Stimulated activated CD4-positive, alpha-beta T cell treated with anti-CD3 and anti-CD28 coated beads, Interleukin-2, amount 100 ng/mL, for 24 hours (primary cell): ENCODE measurements at regions not wholly inside any gene's neighbourhood (a gene's known extent, or its start where the extent isn't known, plus 50 kb on each side); places are given as distances from the start of the nearest gene placed in this dataset.
"Not testable (repeated sequence)": the region's sequence is repeated elsewhere in the genome, so short reads cannot be mapped to it uniquely, and the experiment has no call there.

Source experiments
- DNase-seq, 2 donors: peaks; one replicate each; pipeline ENCODE4 v3.0.0-alpha.2; 2020

DNA sequence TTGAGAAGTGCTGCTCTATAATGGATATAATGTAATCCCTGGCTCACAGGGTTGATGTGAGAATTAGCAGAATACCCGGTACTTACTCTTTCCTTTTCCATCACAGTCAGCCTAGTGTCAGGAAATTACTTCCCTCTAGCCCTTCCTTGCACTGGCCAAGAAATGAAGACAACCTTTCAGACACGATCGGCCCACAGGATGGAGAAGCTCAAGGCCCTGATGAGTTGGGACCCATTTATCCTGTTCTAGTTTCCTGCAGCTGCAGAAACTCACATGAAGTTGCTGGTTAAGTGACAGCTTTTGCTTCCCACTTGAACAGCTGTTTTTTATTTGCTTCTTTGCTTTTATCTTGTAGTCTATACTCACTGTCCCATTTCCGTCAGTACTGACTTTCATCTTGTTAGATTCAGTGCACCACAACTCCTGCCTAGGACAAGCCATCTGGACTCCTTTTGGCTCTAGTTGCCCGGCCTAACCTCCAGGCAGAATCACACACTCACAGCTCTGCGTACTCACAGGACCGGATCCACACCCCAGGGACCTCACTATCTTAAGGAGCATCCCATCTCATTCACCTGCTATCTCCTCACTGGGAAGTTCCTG, 325.1 kb upstream of the CHRNA7 start:
- DNase-seq, result not testable (repeated sequence)

DNA sequence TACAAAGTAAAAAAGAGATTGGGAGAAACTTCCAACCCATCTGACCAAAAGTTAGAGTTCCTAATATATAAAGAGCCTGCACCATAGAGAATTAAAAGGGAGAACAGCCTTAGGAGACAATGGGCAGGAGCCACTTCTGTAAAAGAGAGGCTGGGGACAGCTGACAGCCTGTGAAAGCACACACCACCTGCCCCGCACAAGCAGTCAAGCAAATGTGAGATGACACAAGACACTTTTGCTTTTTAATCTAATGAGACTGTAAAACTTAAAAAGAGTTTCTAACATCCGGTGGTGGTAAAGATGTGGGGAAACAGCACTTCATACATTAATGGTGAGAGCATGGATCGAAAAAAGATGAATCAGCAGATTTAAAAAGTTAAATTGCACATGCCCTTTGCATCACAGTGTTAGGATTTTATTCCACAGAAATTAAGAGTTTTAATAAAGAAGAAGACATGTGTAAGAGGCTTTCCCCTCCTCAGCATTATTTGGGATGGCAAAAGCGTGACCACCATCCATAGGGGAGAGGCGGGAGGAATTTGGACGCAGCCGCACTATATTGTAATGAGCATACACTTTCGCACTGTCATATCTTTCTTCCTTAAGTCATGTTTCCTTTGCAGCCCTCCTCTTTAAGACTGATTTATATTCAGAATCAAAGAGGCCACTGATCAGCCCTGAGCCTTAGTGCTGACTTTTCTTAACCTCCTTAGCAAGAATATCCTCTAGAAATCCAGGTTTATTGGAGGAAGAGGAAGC, 322.2 kb upstream of the CHRNA7 start:
- DNase-seq, result not testable (repeated sequence)

DNA sequence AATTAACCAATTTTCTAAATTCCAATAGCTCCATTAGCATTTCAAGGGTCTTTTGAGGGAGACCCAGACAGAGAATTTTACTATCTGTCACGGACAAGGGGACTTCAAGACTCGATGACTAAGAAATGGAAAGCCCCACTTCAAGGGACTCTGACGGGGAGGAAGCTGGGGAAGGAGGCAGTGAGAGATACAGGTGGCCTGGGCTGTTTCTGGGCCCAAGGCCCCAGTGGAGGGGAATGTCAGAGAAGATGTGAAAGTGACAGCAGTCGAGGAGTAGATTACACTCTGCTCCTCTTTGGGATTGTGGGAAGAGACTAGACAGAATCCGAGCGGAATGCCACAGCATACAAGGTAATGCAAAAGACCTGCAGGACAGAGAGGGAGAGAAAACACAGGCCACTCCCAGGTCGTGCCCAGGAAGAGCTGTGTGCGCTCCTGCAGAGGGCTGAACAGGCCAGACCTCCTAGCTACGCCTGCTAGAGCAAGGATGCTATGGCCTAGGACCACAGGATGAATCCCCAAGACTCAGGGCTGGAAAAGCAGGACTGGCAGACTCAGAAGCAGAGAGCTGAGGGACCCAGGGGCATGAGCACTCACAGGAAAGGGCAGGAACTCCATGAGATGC, 321.5 kb upstream of the CHRNA7 start:
- not testable (repeated sequence) for DNase-seq

DNA sequence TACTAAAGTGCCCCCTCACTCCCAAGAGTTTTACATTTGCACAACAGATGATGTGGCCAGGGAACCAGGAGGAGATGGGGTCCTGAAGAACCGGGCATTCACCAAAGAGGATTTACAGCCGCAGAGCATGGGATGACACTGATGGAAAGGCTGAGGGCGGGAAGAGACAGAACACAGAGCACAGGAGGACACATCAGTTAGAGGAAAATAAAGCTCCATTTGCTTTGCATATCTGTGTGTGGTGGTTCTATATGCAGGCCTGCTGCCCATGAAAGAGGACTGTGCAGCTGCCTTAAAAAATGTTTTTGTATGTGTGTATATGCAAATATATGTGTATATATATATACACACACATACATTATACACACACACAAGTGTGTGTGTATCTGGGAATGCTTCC, 320.8 kb upstream of the CHRNA7 start:
- not testable (repeated sequence) for DNase-seq

DNA sequence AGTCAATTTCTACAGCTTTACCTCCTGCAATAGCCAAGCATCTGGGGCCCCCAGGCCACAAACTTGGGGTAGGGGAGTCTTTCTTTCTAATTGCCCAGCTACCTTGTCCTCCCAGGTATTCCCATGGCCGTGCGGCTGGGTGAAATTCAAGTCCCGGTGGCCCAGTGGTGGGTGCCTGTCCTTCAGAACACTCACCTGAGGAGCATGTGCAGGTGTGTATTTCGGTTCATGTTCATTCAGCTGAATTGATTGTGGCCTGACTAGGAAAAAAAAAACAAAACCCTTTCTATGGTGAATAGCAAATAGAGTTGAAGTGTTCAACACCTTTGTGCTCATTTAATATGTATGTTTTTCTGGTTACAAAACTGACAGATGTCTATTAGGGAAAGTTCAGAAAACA, 319.5 kb upstream of the CHRNA7 start:
- not testable (repeated sequence) for DNase-seq

DNA sequence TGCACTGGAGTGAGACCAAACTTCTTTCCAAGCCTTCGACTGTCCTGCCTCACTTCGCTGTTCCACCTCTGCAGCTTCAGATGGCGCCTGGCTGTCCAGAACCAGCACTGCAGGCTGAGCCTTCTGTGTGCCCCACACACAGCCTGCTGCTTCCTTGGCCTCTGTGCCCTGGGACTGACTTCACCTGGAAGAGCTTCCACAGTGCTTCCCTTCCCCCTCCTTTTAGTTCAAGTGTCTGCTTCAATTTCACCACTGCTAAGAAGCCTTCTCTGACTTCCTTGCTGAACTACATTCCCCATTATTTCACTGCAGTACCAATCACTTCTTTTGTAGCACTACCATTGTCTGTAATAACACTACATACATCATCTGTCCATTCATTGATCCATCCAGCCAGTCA, 315.1 kb upstream of the CHRNA7 start:
- not testable (repeated sequence) for DNase-seq

DNA sequence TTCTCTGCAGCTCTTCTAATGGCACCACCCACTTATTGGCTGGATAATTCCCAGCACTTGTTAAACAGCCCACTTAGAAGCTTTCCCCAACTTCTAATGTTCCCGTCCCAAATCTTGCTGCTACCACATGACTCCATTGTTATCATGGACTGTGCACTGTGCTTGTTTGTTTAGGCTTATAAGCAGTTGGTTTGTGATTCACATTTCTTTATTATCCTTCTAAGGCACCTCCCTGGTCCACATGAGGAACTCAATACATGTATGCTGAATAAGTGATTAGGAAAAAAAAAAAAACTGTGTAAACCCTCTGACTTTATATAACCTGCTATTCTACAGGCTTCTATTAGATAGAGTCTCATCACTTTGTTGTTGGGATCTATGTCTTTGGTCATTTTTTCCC, 311.7 kb upstream of the CHRNA7 start:
- DNase-seq, result not testable (repeated sequence)

DNA sequence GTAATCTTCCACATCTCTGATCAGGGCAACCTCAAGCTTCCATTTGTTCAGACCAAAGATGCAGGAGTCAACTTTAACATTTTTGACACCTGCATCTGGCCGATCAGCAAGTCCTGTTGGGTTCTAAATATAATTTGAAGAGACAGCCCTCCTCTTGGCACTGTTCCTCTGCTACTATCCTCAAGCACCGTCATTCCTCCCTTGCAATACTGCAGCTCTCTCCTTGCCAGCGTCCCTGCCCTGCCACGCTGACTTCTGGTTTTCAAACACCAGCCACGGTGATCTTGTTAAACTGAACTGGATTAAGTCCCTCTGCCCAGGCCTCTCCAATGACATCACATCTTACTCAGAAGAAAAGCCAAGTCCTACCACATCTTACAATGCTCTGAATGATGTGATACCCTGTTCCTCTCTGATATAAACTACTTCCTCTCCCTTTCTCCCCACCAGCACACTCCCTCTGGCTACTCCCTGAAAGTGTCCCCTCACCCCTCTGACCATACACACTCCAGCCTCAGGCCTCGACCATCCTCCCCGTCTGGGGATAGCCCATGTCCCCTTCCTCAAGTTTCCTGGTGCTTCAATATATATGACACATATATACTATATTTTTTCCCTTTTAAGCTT, 310.8 kb upstream of the CHRNA7 start:
- DNase-seq, result not testable (repeated sequence)

DNA sequence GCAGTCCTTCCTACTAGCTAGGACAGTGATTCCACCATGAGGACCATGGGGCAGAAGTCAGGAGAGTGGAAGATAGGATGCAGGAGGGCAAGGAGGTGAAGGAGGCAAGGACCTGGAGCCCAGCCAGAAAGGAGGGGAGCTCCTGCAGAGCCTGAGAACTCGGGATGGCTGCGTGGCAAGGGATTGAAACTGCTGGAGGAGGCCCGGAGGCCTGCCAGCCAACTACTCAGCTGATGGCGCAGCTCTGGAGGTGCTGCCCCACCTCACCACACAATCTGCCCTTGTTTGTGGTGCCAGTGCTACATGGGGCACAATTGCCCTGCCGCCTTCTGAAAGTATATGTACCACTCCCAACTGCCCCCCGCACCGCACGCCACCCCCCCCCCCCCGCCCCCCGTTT, 307.3 kb upstream of the CHRNA7 start:
- not testable (repeated sequence) for DNase-seq

DNA sequence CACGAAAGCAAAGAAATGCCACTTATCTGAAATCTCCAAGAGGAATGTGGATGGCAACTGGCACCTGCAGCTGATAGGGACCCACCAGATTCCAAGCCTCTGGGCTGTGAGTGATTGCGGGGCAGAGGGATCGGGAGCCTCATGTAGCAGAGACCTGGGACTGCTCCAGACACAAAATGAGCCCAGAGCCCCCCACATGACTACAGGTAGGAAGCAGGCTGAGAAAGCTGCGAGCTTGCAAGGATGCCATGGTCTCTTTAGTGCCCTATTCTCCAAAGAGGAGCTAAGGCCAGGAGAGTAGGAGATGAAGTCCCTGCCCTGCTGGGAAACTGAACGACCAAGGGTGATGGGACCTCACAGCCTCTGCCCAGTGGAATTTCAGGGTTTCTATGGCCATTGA, 305.4 kb upstream of the CHRNA7 start:
- not testable (repeated sequence) for DNase-seq

DNA sequence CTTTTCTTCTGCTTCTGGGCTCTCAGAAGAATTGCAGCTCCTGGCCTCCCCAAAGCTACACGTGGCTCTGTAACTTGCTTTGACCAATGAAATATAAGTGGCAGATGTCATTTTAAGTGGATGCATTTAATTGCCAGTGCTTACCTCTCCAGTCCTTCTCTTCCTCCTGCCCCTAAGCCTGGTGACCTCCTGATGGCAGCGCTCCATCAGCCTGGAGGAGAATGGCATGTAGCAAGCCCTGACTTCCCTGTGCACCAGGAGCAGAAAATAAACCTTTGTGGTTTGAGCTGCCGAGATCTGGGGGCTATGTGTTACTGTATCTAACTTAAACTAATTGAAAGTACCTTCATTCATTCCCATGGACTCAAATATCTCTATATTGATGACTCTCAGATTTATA, 304.7 kb upstream of the CHRNA7 start:
- not testable (repeated sequence) for DNase-seq

DNA sequence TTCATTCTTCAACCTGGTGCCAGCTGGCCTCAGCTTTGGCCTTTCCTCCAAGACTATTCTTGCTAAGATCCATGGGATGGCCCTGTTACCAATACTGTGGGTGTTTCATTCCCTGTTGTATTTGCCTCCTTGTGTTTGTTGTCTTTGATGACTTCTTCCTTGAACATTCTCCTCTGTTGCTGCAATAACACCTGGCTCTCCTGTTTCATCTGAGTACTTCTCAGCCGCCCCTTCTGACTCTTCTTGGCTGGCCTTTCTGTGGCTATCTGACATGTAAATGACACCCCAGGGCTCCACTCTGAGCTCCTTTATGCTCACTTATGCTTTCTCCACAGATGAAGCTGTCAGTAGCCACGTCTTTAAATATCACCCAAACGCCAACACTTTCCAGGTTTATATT, 302.7 kb upstream of the CHRNA7 start:
- no peak for DNase-seq

DNA sequence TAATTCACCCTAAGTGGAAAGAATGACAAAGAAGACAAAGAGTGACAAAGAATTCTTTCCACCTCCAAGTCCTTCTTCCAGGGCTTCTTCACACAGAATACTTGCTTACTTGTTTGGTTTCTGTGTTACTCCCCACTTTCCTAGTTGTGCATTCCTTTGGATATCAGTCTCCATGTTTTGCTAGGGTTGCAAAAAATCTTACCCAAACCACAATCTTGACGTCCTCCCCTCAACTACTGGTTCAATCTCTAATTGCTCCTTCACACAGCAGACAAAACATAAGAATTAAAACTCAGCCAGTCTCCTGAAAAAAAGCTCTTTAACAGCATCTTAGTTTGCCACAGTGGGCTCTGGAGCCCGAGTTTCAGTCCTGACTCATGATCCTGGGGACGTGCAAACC, 297.6 kb upstream of the CHRNA7 start:
- no peak for DNase-seq

DNA sequence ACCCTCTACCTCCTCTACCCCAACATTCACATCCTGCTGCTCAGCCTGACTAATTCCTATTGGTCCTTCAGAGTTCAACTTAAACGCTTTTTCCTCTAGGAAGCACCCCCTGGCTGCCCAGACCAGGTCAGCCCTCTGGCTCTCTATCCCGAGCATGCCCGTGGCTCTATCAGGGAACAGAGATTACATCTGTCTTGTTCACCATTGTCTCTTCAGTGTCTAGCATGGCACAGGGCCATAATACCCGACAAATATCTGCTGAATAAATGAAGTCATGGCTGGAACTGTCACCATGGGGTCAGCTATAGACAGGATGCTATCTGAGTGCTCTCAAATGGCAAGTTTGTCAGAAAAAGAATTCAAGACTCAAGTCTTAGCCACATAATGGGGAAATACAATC, 296.9 kb upstream of the CHRNA7 start:
- no peak for DNase-seq

DNA sequence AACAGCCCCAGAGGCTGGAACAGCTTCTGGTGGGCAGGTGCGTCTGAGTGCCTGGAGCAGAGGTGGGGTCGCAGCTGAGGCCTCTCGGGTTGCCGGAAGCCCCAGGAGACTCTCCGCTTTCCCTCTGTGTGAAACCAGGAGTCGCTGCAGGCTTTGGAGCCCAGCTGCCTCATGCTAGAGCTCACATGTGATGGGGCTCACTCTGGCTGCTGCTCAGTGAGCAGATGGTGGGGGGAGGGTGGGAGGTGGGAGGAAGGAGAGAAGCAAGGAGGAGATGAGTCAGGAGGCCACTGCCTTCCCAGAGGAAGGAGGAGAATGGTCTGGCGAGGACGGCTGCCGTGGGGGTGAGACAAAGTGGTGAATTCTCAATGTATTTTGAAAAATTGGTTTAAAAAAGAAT, 290.1 kb upstream of the CHRNA7 start:
- no peak for DNase-seq

DNA sequence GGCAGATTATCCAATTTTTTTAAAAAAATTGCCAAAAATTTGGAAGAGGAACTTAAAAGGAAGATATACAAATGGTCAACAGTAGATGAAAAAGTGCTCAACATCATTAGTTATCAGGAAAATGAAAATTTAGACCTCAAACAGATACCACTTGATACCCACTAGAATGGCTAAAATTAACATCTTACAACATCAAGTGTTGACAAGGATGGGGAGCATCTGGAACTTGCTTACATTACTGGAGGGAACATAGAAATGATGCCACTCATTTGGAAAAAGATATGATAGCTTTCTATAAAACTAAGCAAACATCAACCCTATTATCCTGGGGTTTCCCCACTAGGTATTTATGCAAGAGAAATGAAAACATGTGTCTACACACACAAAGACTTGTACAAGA, 284.5 kb upstream of the CHRNA7 start:
- DNase-seq, result no peak

DNA sequence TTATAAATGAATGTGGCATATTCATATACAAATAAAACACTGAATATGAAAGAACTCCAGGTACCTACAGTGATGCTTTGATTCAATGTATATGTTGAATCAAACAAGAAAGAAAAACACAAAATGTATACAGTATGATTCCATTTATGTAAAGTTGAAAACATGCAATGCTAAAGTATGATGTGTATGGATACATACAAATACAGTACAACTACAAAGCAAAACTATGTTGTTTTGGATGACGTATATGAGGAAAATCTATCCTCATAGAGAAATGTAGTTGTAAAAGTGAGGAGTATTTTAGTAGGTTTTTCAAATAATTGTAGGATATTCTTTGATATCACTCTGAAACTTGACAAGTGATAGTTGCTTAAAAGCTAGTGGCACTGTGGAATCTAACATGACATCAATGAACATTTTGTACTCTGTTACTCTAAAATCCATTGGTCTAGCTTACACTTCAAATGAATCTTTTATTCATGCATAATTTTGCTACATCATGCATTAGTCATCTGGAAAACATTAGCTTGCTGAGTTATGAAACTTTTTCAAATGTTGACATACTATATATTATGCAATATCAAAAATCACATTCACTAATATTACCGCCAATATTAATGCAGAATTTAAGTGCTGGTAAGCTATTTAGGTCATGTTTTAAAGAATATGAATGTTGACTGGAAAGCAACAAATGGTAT, 278.1 kb upstream of the CHRNA7 start:
- DNase-seq, result no peak

DNA sequence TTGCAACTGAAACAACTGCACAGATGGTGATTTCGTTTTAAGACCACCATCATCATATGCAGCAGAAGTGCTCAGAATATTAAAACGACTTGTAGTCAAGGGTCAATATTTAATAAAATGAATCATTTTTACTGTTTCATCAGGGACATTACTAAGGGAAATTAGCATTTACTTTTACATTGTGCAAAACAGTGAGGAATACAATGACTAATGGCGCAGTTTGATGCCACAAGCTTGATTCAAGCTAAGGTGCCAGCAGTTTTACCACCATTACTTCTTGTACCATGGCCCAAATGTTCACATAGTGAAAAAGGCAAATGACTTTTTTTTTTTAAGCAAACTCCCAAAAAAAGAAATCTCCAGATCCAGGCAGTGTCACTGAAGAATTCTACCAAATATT, 277.4 kb upstream of the CHRNA7 start:
- no peak for DNase-seq

DNA sequence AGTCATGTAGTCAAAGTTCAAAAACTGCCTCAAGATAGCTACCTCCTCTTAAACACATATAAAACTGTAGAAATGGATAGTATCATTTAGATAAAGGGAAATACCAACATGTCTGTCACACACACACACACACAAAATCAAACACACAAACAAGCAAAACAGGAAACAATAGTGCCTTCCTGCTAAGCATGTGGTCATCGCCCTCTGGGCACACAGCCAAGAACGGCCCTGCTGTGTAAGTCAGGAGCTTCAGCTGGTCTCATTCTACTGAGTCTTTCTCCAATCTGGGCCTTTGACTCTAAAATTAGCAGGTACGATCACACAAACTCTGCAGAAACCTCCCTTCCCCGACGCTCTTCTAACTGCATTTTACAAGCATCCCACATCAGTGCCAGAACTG, 272.2 kb upstream of the CHRNA7 start:
- no peak for DNase-seq

DNA sequence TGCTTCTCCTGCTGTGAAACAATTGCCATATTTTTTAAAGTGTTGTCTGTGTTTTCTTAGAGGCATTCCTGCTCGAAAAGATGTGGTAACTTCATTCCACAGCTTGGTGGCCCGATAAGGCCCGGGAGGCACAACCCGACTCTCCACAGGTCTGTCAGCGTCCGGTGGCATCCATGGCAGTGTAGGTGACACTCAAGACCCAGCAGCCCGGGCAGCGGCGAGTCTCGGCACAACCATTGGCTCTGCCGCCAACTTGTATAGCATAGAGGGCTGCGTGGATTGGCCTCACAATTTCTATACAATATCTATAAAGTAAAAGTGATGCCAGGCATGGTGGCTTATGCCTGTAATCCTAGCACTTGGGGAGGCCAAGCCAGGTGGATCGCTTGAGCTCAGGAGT, 262.3 kb upstream of the CHRNA7 start:
- no peak for DNase-seq

DNA sequence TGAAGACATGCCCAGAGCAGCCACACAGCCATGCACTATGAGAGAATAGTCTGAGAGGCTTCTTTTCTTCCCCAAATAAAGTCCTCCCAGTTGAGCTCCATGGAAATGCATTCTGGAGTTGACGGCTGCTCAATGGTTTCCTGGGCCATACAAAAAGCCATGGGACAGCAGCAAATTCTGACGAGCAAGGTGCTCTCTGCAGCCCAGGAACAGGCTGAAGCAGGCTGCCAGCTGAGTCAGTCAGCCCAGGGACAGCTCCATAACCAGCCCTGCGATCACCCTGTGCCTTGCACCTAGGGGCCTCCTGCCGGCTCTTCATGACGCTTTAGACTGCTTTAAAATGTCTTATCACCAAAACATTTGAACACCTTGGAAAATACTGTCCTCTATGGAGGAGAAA, 256.3 kb upstream of the CHRNA7 start:
- no peak for DNase-seq

DNA sequence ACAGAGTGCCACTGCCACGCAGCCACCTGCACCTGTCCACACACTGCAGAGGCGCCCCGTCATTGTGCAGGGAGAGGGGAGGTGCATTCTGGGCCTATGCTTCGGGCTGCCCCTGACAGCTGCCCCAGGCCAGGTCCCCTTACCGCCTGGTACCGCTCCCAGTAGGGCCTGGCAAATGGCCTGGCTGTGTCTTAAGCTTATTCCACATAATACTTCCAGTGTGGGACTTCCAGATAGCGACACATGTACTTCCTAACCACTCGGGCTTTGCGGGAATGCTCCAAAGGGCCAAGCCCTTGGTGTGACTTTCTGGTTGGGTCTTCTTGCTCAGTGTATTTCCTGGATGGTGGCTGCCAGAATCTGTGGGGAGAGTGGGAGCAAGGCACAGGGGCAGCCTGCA, 254.3 kb upstream of the CHRNA7 start:
- no peak for DNase-seq

DNA sequence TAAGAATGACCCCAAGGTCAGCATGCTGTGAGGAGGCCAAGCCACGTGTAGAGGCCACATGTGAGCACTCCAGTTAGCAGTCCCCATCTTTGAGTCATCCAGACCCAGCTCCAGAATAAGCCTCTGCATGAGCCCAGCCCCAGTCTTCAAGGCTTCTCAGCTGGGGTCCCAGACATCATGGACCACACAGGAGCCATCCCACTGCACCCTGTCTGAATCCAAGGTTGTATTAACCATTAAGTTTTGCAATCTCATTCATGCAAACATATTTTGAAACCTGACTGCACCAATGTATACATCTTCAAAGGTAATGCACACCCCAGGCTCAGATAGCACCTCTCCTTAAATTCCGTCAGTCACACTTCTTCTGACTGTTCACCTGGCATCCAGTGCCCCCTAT, 249.1 kb upstream of the CHRNA7 start:
- no peak for DNase-seq
